Muscle of leg (tissue), 3 donors: ENCODE measurements at regions not wholly inside any gene's neighbourhood (a gene's known extent, or its start where the extent isn't known, plus 50 kb on each side); places are given as distances from the start of the nearest gene placed in this dataset.

Experiments used
- DNase-seq: peaks from one replicate; pipeline ENCODE4 v3.0.0; 2013
- H3K27ac ChIP-seq: one replicate; pipeline ENCODE4 v1.5.1; 2013; ENCODE audit warnings: mild to moderate bottlenecking, low read length, control low read depth
- H3K27me3 ChIP-seq: one replicate; pipeline ENCODE4 v1.6.1; 2013; ENCODE audit warnings: low read length; ENCODE audit not compliant: control insufficient read depth, insufficient read depth
- H3K36me3 ChIP-seq: one replicate; pipeline ENCODE4 v1.6.1; 2013; ENCODE audit warnings: low read length; ENCODE audit not compliant: control insufficient read depth, insufficient read depth
- H3K4me1 ChIP-seq: one replicate; pipeline ENCODE4 v1.6.1; 2013; ENCODE audit warnings: low read length; ENCODE audit not compliant: control insufficient read depth, insufficient read depth
- H3K4me3 ChIP-seq: one replicate; pipeline ENCODE4 v1.5.1; 2013; ENCODE audit warnings: low read length, control low read depth
- H3K9me3 ChIP-seq: replicated peaks from 2 replicates; pipeline ENCODE4 v1.6.1; 2013; ENCODE audit warnings: low read depth, low read length; ENCODE audit not compliant: control insufficient read depth
- WGBS: methylation state at CpG from one replicate; pipeline ENCODE4 v1.1.5; 2013; ENCODE audit warnings: missing lambda C conversion rate; ENCODE audit not compliant: insufficient coverage; 5-methylcytosine and 5-hydroxymethylcytosine counted together

DNA sequence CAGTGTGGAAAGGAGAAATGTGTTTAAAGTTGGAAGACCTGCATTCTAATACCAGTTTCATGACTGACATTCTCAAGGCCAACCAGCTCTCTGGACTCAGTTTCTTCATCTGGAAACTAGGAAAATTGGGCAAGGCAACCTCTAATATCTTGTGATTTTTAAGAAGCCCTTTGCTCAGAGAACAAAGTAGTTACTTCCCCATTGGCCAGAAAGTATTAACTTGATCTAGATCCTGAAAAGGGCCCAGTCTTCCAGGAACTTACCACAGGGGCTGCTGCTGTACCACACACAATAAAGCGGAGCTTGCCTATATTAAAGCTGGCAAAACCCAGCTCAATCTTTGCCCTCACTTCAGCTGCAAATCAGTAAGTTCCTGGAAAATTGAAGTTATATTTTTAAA lies 155.6 kb upstream of the ADO start:
- Histone ChIP-seq H3K36me3 (no peaks in the 10 kb centered on the region), H3K4me3 (no peak overlapping the region), H3K27ac (no peak overlapping the region), H3K27me3 (no peaks in the 10 kb centered on the region), H3K4me1 (no peaks in the 10 kb centered on the region), H3K9me3 (no peaks in the 10 kb centered on the region)
- WGBS, result no CpG with 5 or more reads among the region's 1 CpG
- DNase-seq, result no peak

DNA sequence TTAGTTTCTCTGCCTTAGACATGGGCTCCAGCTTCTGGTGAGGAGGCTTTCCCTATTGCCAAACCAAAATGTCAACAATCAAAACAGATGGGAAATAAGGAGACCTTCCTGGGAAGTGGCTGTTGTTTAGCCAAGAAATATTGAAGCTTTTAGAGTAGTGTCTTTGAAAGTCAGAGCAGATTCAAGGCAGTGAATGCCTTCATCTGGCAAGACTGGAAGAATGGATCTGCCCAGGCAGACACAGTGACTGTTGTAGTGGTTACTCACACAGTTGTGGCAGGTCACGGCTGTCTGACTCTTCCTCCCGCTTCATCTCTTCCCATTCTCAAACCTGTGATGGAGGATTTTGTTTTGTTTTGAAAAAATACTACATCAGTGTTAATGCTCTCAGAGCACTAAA lies 154.1 kb upstream of the ADO start:
- no CpG with 5 or more reads among the region's 2 CpGs for WGBS
- Histone ChIP-seq H3K27me3 (no peaks in the 10 kb centered on the region), H3K9me3 (no peaks in the 10 kb centered on the region), H3K4me1 (no peaks in the 10 kb centered on the region), H3K27ac (no peak overlapping the region), H3K4me3 (no peak overlapping the region), H3K36me3 (no peaks in the 10 kb centered on the region)
- DNase-seq, result no peak

DNA sequence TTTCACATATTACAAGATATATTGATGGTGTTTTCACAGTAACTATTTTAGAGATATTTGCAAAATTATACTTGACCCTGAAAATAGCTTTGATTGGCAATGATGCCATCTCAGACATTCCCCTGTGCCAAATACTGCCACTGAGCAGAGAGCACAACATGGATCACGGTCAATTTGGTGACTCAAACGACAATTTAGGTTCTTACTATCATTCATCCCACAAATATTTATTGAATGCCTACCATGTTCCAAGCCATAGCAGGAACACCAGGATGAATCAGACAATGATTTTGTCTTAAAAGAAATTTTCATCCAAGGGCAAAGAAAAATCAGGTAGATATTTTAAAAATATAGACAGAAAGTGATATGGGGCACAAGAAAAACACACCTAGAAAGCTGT lies 153.2 kb upstream of the ADO start:
- Histone ChIP-seq H3K27ac (no peak overlapping the region), H3K4me3 (no peak overlapping the region), H3K36me3 (no peaks in the 10 kb centered on the region), H3K9me3 (no peaks in the 10 kb centered on the region), H3K27me3 (no peaks in the 10 kb centered on the region), H3K4me1 (no peaks in the 10 kb centered on the region)
- no peak for DNase-seq
- no CpG with 5 or more reads among the region's 2 CpGs for WGBS

DNA sequence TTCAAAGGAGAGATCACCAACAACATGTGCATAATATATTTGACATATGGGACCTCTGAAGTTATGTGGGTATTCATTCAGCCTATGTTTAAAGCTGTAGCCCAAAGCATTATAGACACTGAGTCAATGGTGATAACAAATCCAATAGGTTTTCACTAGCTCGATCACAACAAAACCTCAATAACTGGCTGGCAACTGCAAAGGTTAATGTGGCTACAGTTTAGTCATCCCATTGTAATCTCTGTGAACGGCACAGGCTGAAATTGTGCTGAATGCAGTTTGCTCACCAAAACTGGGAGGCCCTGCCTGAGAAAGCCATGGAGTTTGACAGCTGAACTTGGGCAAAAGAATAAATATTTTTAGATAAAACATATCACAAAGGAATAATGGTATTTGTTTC lies 152.4 kb upstream of the ADO start:
- Histone ChIP-seq H3K4me1 (no peaks in the 10 kb centered on the region), H3K27ac (no peak overlapping the region), H3K4me3 (no peak overlapping the region), H3K27me3 (no peaks in the 10 kb centered on the region), H3K36me3 (no peaks in the 10 kb centered on the region), H3K9me3 (no peaks in the 10 kb centered on the region)
- DNase-seq, result no peak
- 60% methylated on average over 1 of the region's 2 CpGs for WGBS

DNA sequence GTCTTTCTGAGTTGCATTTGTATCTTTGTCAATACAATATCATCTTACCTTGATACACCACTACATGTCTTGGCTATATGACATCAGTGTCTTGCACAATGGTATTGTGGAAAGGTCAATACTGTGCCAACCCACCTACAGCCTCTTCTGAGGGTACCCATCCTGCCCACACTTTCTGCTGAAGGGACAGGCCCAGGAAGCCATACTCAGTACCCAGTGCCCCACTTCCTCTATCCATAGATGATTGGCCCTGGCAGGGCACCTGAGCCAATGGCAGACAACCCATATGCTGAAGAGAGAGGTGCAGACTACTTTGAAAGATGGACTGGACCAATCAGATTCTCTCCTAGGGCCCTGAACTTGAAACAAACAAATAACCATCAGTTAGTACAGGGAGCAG lies 152.0 kb upstream of the ADO start:
- Histone ChIP-seq H3K27me3 (no peaks in the 10 kb centered on the region), H3K36me3 (no peaks in the 10 kb centered on the region), H3K4me1 (no peaks in the 10 kb centered on the region), H3K27ac (no peak overlapping the region), H3K9me3 (no peaks in the 10 kb centered on the region), H3K4me3 (no peak overlapping the region)
- no peak for DNase-seq

DNA sequence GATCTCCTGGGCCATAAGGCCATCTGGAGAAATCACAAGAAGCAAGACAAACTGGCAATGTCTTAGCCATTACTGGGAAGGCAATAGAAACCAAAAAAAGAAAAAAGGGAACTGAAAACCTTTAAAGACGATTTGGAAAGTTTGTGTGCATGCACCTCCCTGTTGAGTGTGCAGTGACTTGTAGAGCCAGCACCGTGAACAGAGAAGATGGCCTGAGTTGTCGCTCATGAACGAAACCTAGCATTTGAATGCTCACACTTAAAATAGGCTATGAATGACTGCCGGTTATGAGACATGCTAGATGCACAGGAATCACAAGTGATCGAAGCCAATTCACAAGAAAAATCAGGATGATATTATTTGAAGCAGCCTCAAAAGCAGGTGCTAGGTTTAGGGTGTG lies 151.3 kb upstream of the ADO start:
- Histone ChIP-seq H3K36me3 (no peaks in the 10 kb centered on the region), H3K4me1 (no peaks in the 10 kb centered on the region), H3K9me3 (no peaks in the 10 kb centered on the region), H3K4me3 (no peak overlapping the region), H3K27me3 (no peaks in the 10 kb centered on the region), H3K27ac (no peak overlapping the region)
- DNase-seq, result peak; percentile 27
- WGBS, result 85% methylated on average over 5 of the region's 6 CpGs

DNA sequence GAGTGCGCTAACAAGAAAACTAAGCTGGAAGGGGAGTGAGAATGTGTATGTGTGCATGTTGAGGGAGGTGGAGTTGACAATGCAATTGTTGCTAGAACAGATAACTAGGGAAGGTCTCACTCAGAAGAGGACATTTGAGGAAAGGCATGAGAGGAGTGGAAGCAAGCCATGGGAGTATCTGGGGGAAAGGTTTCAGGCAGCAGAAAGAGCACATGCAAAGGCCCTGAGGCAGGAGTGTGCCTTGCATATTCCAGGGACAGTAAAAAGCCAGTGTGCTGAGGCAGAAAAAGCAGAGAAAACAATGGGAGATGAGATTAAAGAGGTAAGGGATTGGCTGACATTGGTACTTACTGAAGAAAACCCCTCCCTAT lies 149.6 kb upstream of the ADO start:
- 92% methylated on average over 1 of the region's 1 CpG for WGBS
- no peak overlapping the region for H3K27ac ChIP-seq

DNA sequence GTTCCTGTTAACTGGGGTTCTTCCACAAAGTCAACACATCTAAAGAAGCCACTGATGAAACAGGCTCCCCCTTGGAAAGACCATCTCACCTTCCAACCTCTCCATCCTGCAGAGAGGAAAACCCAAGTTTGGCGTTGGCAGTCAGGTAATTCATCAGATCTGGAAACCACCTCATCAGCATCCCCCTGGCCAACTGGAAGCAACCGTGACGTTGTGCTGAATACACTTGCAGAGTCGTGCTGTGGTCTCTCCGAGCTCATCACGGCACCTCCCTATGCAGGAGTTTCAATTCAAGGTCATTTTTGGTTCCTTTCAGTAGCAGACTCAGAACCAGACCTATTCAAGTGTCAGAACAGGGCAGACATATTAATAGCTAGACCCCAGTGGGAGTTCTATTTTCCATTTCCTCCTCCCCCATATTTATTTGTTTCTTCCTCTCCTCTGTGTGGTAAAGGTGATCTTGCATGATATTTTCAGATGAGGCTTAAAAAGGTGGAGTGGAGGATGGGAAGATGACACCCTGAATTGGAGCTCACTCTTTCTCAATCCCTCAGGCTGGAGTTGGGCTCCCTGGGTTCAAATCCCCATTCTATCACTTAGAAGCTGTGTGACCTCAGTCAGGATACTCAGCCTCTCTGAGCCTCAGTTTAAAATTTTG lies 149.1 kb upstream of the ADO start:
- no peaks in the 10 kb centered on the region for H3K27me3 ChIP-seq
- no peak overlapping the region for H3K27ac ChIP-seq
- no peak for DNase-seq
- 80% methylated on average over 6 of the region's 6 CpGs for WGBS
- no peaks in the 10 kb centered on the region for H3K36me3 ChIP-seq
- no peak overlapping the region for H3K4me3 ChIP-seq
- no peaks in the 10 kb centered on the region for H3K9me3 ChIP-seq
- no peaks in the 10 kb centered on the region for H3K4me1 ChIP-seq

More for the DNA sequence above, 149.6 kb upstream of the ADO start:
- H3K36me3 ChIP-seq, result no peaks in the 10 kb centered on the region
- no peak for DNase-seq
- H3K27me3 ChIP-seq, result no peaks in the 10 kb centered on the region
- H3K4me3 ChIP-seq, result no peak overlapping the region
- H3K4me1 ChIP-seq, result no peaks in the 10 kb centered on the region
- H3K9me3 ChIP-seq, result no peaks in the 10 kb centered on the region

DNA sequence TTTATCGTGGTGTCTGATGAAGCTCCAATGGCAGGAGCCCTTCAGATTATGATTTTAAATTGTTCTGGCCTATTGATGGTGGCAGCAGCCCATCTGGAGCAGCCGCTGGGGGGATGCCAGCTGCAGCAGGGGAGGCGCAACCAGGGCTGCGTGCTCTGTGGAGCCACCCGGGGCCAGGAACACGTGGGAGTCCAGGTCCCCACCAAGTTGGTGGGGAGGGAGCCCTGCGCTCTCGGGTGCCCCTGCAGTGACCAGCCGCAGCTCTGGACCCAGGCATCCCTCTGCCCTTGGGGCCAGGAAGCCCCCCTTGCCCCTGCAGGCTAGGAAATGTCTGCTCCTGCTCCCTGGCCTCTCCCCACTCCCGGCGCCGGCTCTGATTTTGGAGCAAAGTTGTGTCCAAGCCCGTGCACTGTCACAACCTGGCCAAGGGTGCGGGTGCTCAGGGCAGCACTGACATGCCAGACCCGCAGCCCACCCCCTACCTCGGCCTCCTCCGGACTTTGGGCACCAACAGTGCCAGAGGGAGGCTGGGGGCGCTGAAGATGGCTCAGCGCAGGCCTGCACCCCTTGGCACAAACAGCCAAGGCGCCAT lies 147.2 kb upstream of the ADO start:
- no peak overlapping the region for H3K27ac ChIP-seq
- no peaks in the 10 kb centered on the region for H3K36me3 ChIP-seq
- WGBS, result 84% methylated on average over 18 of the region's 20 CpGs
- DNase-seq, result no peak
- no peaks in the 10 kb centered on the region for H3K27me3 ChIP-seq
- no peaks in the 10 kb centered on the region for H3K4me1 ChIP-seq
- no peaks in the 10 kb centered on the region for H3K9me3 ChIP-seq
- H3K4me3 ChIP-seq, result no peak overlapping the region

DNA sequence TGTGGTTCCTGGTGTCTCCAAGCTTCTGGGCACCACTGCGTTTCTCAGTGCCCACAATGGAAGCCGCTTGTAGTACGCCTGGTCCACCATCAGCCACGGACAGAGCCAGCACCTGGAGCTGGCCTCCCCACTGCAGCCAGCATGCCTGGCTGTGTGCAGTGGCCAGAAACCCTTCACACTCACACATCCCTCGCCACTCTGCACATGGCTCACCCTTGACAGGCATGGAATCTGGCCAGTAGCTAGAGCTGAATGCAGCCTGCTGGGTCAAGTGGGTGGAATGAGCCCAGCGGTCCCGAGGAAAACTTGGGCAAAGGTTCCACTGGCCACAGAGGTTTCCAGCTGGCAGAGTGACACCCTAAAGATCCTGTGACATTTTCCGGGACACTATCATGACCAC lies 146.0 kb upstream of the ADO start:
- no peak for DNase-seq
- no peak overlapping the region for H3K4me3 ChIP-seq
- H3K27me3 ChIP-seq, result no peaks in the 10 kb centered on the region
- no peak overlapping the region for H3K27ac ChIP-seq
- H3K4me1 ChIP-seq, result no peaks in the 10 kb centered on the region
- no peaks in the 10 kb centered on the region for H3K36me3 ChIP-seq
- H3K9me3 ChIP-seq, result no peaks in the 10 kb centered on the region
- WGBS, result 84% methylated on average over 6 of the region's 8 CpGs

DNA sequence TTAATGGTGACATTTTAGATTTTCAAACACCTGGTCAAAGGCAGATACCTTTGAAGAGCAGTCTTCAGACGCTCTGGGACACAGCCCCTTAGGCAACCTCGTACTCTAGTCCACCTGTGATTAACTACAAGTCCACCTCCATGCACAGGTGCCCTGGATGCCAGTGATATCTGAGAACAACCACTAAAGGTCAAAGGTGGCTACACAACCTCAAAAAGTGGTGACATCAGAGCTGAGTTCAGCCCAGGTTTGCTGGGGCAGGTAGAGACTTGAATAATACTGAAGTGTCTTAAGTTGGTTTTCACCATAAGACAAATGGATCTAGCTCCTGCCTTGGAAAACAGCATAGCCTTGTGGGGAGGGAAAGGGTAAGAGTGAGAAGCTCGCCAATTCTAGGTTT lies 143.4 kb upstream of the ADO start:
- no peaks in the 10 kb centered on the region for H3K9me3 ChIP-seq
- no peak overlapping the region for H3K27ac ChIP-seq
- H3K4me3 ChIP-seq, result no peak overlapping the region
- no peaks in the 10 kb centered on the region for H3K4me1 ChIP-seq
- no peaks in the 10 kb centered on the region for H3K36me3 ChIP-seq
- no peaks in the 10 kb centered on the region for H3K27me3 ChIP-seq
- WGBS, result 40% methylated on average over 2 of the region's 3 CpGs
- no peak for DNase-seq
